Neutrophil (primary cell): ENCODE measurements at regions not wholly inside any gene's neighbourhood (a gene's known extent, or its start where the extent isn't known, plus 50 kb on each side); places are given as distances from the start of the nearest gene placed in this dataset.
"Not testable (repeated sequence)": the region's sequence is repeated elsewhere in the genome, so short reads cannot be mapped to it uniquely, and the experiment has no call there.

Experiments
- H3K27ac ChIP-seq: fragments of 200-600 bp; sonication (generic); 2 replicates; pipeline ENCODE4 v1.5.1; 2016; ENCODE audit warnings: mild to moderate bottlenecking, moderate library complexity
- H3K27me3 ChIP-seq: fragments of 200-600 bp; sonication (generic); 2 replicates; pipeline ENCODE4 v1.6.0; 2016; ENCODE audit warnings: mild to moderate bottlenecking
- H3K36me3 ChIP-seq: fragments of 200-600 bp; sonication (generic); 2 replicates; pipeline ENCODE4 v1.5.1; 2017
- H3K4me1 ChIP-seq, 2 experiments: fragments of 200-600 bp in 1 of 2; sonication (generic) in 1 of 2; 1 replicate in 1 of 2; 2 replicates in 1 of 2; pipeline versions ENCODE4 v1.5.1 to v1.6.1; 2013 to 2016; ENCODE audit warnings: low read depth in 1 of 2, low read length in 1 of 2, mild to moderate bottlenecking in 1 of 2, moderate library complexity in 1 of 2; ENCODE audit not compliant: control insufficient read depth in 1 of 2, insufficient read depth in 1 of 2
- H3K4me3 ChIP-seq, 2 experiments: fragments of 200-600 bp in 1 of 2; sonication (generic) in 1 of 2; 1 replicate in 1 of 2; 2 replicates in 1 of 2; pipeline ENCODE4 v1.5.1; 2013 to 2016; ENCODE audit warnings: low read depth in 1 of 2, low read length in 1 of 2, mild to moderate bottlenecking in 1 of 2, moderate library complexity in 1 of 2
- H3K9me3 ChIP-seq: fragments of 200-600 bp; sonication (generic); 2 replicates; pipeline ENCODE4 v1.5.1; 2016
- CTCF ChIP-seq: fragments of 200-600 bp; sonication (generic); IDR thresholded peaks from 2 replicates; pipeline ENCODE4 v1.5.1; 2016; ENCODE audit warnings: antibody characterized with exemption

GRCh38 chrX:121733514-121733913 lies 686.1 kb downstream of the GLUD2 start:
- no peak overlapping the region for H3K27ac ChIP-seq
- H3K9me3 ChIP-seq: no peaks in the 10 kb centered on the region
- no peak overlapping the region for H3K4me3 ChIP-seq
- no peaks in the 10 kb centered on the region for H3K4me1 ChIP-seq
- H3K36me3 ChIP-seq: no peaks in the 10 kb centered on the region
- TF ChIP-seq CTCF: no peak
- H3K27me3 ChIP-seq: no peaks in the 10 kb centered on the region

GRCh38 chrX:121746105-121746504 lies 698.7 kb downstream of the GLUD2 start:
- no peak overlapping the region for H3K4me3 ChIP-seq
- no peak for TF ChIP-seq CTCF
- H3K9me3 ChIP-seq: no peaks in the 10 kb centered on the region
- no peaks in the 10 kb centered on the region for H3K27me3 ChIP-seq
- no peak overlapping the region for H3K27ac ChIP-seq
- no peaks in the 10 kb centered on the region for H3K36me3 ChIP-seq
- no peaks in the 10 kb centered on the region for H3K4me1 ChIP-seq

GRCh38 chrX:121753602-121754001 lies 706.2 kb downstream of the GLUD2 start:
- not testable (repeated sequence) for H3K27ac ChIP-seq, H3K36me3 ChIP-seq, H3K9me3 ChIP-seq, H3K4me3 ChIP-seq, H3K27me3 ChIP-seq
- peaks cover 10 to 19% of the 10 kb centered on the region in 2 experiments for H3K4me1 ChIP-seq

DNA sequence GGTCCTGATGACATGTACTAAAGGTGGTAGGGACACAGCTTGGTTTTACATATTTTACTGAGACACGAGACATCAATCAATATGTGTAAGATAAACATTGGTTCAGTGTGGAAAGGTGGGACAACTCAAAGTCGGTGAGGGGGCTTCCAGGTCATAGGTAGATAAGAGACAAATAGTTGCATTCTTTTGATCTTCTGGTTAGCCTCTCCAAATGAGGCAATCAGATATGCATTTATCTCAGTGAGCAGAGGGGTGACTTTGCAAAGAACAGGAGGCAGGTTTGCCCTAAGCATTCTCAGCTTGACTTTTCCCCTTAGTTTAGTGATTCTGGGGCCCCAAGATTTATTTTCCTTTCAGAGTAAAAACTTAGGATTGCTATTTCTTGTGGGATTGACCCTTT lies 706.9 kb downstream of the GLUD2 start:
- H3K4me3 ChIP-seq: no peak overlapping the region
- TF ChIP-seq CTCF: no peak
- no peaks in the 10 kb centered on the region for H3K36me3 ChIP-seq
- H3K4me1 ChIP-seq: peaks cover 10 to 19% of the 10 kb centered on the region in 2 experiments
- no peaks in the 10 kb centered on the region for H3K9me3 ChIP-seq
- H3K27me3 ChIP-seq: no peaks in the 10 kb centered on the region
- no peak overlapping the region for H3K27ac ChIP-seq

DNA sequence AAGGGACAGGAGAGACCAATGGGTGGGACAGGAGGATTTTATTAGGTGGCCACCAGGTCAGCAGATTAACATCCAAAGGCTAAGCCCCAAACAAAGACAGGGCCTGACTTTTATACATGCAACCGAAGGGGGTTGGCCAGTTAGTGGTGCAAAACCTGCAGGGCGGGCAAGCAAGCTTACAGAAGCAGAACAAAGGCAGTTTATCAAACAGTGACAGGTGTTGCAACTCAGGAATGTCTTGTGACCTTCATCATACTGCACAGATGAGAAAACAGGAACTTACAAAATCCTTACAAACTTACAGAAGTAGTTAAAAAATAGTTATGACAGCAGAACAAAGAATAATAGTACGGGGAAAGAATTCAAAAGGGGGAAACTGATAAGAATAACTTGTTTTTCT lies 708.1 kb downstream of the GLUD2 start:
- peaks cover 10 to 19% of the 10 kb centered on the region in 2 experiments for H3K4me1 ChIP-seq
- no peak for TF ChIP-seq CTCF
- H3K27me3 ChIP-seq: no peaks in the 10 kb centered on the region
- H3K27ac ChIP-seq: peak overlapping the region; percentile 85
- H3K36me3 ChIP-seq: no peaks in the 10 kb centered on the region
- H3K4me3 ChIP-seq: peak overlapping the region in 1 of 2 experiments; percentile 20
- H3K9me3 ChIP-seq: no peaks in the 10 kb centered on the region

GRCh38 chrX:121761845-121762244 lies 714.4 kb downstream of the GLUD2 start:
- Histone ChIP-seq H3K9me3 (no peaks in the 10 kb centered on the region), H3K4me1 (no peaks in the 10 kb centered on the region), H3K36me3 (no peaks in the 10 kb centered on the region), H3K4me3 (no peak overlapping the region), H3K27ac (no peak overlapping the region), H3K27me3 (no peaks in the 10 kb centered on the region)
- TF ChIP-seq CTCF: no peak
